Naive thymus-derived CD8-positive, alpha-beta T cell (primary cell): ENCODE measurements at regions not wholly inside any gene's neighbourhood (a gene's known extent, or its start where the extent isn't known, plus 50 kb on each side); places are given as distances from the start of the nearest gene placed in this dataset.

Source experiments
- ATAC-seq, 2 donors: fragments of 150-1000 bp; cut with Tn5 transposase in 1 of 2; sonication (Bioruptor Pico), chemical (Tn5 transposase) in 1 of 2; 1 replicate in 1 of 2; 2 replicates in 1 of 2; pipeline ENCODE4 v1.10.0; 2021; ENCODE audit warnings: mild to moderate bottlenecking in 2 of 2, moderate library complexity in 2 of 2
- POLR2A ChIA-PET: fragments of 350-600 bp; sonication (Branson Sonifier 250); formaldehyde crosslinking; loops from one replicate; lab custom pipeline; 2021; ENCODE audit warnings: antibody characterized with exemption; lab: Charles Lee
- DNase-seq, 10 donors: peaks; one replicate each; pipeline versions ENCODE4 v3.0.0 to v3.0.0-alpha.2; 2020 to 2022
- H3K27ac Mint-ChIP-seq, 10 donors: one replicate each; pipeline ENCODE4 v1.8.0; 2020 to 2022; ENCODE audit warnings: mild to moderate bottlenecking in 10 of 10, mixed read lengths in 10 of 10, moderate library complexity in 4 of 10, inconsistent platforms in 1 of 10
- H3K27me3 Mint-ChIP-seq, 5 donors: one replicate each; pipeline ENCODE4 v1.8.0; 2021 to 2022; ENCODE audit warnings: mixed read lengths in 5 of 5
- H3K36me3 Mint-ChIP-seq, 3 donors: one replicate each; pipeline ENCODE4 v1.8.0; 2020 to 2022; ENCODE audit warnings: mixed read lengths in 3 of 3, mild to moderate bottlenecking in 2 of 3, inconsistent platforms in 1 of 3
- H3K4me1 Mint-ChIP-seq, 4 donors: one replicate each; pipeline ENCODE4 v1.8.0; 2021 to 2022; ENCODE audit warnings: mixed read lengths in 4 of 4
- H3K4me3 Mint-ChIP-seq, 10 donors: one replicate each; pipeline ENCODE4 v1.8.0; 2020 to 2022; ENCODE audit warnings: mild to moderate bottlenecking in 10 of 10, mixed read lengths in 10 of 10, moderate library complexity in 6 of 10, inconsistent platforms in 1 of 10
- H3K9me3 Mint-ChIP-seq, 9 donors: one replicate each; pipeline ENCODE4 v1.8.0; 2020 to 2022; ENCODE audit warnings: mixed read lengths in 9 of 9, mild to moderate bottlenecking in 3 of 9, inconsistent platforms in 1 of 9, moderate library complexity in 1 of 9

DNA sequence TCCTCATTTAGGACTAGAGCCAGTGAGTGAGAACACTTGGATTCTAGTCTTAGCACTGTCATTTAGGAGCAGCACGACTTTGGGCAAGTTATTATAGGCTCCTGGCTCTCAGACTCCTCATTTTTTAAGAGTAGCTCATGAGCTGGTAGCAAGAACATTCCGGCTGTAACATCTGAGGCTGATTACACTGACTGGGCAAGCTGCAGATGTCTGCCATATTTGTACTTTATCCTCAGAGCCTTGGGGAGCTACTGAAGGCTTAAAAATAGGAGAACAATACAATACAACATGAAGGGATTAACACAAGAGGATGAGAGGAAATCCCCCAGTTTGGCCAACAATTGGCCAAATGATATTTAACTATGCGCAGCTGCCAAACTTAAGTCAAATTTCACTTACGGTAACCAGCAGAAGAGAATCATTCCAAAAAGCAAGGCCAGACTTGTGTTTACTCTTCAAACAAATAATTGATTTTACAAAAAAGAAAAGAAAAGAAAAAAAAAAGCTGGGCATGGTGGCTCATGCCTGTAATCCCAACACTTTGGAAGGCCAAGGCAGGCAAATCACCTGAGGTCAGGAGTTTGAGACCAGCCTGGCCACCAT lies 113.1 kb upstream of the ARHGAP42 start:
- Mint-ChIP-seq H3K27ac (no peak overlapping the region), H3K4me3 (no peak overlapping the region), H3K36me3 (no peaks in the 10 kb centered on the region), H3K4me1 (no peaks in the 10 kb centered on the region), H3K9me3 (no peaks in the 10 kb centered on the region), H3K27me3 (peaks cover 0 to 3% (median 2%) of the 10 kb centered on the region in 5 donors)
- POLR2A ChIA-PET = no interaction called here
- DNase-seq (no peak), ATAC-seq (no peak)

DNA sequence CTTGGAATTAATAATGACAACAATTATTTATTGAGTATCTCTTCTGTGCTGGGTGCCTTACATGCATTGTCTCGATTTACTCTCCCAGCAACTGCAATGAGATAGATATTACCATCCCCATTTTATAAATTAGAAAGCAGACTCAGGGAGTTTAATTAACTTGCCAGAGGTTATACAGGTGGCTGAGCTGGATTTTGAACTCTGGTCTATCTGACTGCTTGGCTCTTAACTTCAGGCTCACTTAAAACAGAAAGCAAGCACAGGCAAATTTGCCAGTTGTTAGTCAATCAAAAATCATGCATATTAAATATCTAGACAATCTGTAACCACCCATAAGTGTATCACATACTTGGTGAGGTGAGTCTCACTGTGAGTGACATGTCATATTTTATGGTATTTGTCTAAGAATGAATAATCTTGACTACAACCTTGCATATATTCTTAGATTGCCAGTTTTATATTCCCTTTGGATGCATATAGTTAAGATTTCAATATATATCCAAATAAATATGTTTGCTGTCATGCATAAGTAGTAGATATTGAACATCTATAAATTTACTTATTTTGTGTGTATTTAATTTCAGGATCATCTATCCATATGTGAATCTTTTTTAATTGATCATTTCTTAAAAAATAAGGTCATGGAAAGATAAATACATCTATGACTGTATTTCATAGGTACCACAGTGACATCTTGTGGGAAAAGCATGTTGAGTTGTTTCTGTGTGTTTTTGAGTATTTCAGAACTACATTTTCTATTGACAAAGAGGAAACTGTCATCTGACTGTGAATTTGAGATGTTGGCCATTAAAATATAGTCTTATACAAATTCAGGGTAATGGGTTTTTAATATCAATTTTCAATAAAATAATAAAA lies 112.0 kb upstream of the ARHGAP42 start:
- ATAC-seq = no peak

DNA sequence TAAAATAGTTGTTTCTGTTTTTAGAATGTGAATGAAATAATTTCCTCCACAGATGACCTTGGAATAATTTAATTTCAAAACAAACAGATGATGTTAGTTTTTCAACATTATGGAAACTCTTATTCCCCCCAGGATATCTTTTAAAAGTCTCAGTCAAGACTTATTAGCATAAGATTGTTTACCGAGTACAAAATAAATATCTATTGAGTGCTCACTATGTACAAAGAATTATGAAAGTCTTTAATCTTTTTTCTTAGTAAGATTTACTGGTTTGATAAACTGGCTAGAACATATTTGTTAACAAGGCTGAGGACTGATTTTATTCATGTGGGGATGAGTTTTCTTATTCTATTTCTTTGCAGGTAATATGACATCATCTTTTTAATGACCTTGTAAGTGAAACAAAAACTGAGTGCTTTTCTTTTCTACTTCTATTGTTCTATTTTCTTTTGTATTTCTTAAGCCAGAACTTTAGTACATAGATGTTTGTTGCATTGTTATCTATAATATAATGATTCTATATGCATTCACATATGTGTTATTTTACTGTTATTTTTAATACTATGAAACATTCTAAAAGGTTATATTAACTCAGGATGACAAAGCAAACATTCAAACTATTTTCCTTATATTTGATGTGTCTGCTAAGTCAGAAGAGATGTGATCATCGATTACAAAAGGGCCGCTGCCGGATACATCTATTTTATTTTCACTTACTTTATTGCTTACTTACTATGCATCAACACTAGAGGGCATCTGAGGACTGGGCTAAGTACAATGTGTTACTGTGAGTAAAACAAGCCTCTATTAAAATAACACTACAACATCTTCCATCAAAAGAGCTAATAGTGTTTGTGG lies 111.0 kb upstream of the ARHGAP42 start:
- no peaks in the 10 kb centered on the region for H3K36me3 Mint-ChIP-seq
- POLR2A ChIA-PET = no interaction called here
- no peaks in the 10 kb centered on the region for H3K9me3 Mint-ChIP-seq
- H3K27me3 Mint-ChIP-seq = peaks cover 0 to 6% (median 2%) of the 10 kb centered on the region in 5 donors
- no peak for ATAC-seq
- no peaks in the 10 kb centered on the region for H3K4me1 Mint-ChIP-seq
- no peak overlapping the region for H3K4me3 Mint-ChIP-seq
- DNase-seq = peak in 1 of 10 donors; percentile 4
- H3K27ac Mint-ChIP-seq = no peak overlapping the region

More for the DNA sequence above, 112.0 kb upstream of the ARHGAP42 start:
- Mint-ChIP-seq H3K4me3 (no peak overlapping the region), H3K9me3 (no peaks in the 10 kb centered on the region), H3K4me1 (no peaks in the 10 kb centered on the region), H3K27ac (no peak overlapping the region), H3K36me3 (no peaks in the 10 kb centered on the region), H3K27me3 (peaks cover 0 to 3% (median 2%) of the 10 kb centered on the region in 5 donors)
- POLR2A ChIA-PET = no interaction called here
- no peak for DNase-seq

DNA sequence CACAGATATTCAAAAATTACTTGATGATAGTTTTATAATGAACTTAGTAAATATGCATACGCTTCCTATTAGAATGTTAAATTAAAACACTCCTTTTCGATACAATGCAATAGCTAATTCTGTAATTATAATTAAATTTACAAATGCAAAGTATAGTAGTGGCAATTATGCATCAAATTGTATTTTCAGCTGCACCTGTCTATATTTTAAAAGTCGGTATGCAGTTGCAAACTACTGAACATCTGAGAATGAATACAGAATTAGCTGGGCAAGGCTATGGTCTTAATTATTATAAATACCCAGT lies 110.4 kb upstream of the ARHGAP42 start:
- Mint-ChIP-seq H3K4me1 (no peaks in the 10 kb centered on the region), H3K9me3 (no peaks in the 10 kb centered on the region), H3K36me3 (no peaks in the 10 kb centered on the region), H3K4me3 (no peak overlapping the region), H3K27me3 (peaks cover 0 to 6% (median 2%) of the 10 kb centered on the region in 5 donors), H3K27ac (no peak overlapping the region)
- POLR2A ChIA-PET = no interaction called here
- DNase-seq = no peak
- no peak for ATAC-seq

DNA sequence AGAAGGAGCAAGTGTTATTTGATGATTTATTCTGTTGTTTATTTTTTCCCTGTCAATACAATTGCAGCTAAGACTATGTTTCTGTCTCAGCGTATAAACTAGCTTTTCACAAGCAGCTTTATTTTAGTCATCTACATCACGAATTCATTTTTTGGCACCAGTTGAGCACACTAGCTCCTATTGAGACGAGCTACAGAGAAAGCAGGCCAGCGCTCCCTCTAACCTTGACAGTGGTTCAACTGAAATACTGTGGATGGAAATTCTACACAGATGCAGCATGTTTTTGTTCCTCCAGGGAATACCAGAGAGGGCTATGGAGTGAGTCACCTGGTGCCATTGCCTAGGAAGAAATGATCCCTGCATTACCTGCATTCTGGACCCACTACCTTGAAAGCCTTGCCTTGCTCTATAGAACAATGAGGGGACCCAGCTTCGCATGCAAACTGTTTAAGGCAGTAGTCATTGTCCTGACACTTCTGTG lies 108.2 kb upstream of the ARHGAP42 start:
- DNase-seq = no peak
- ATAC-seq = no peak
- Mint-ChIP-seq H3K27me3 (peaks cover 0 to 6% (median 2%) of the 10 kb centered on the region in 5 donors), H3K9me3 (no peaks in the 10 kb centered on the region), H3K27ac (no peak overlapping the region), H3K4me3 (no peak overlapping the region), H3K4me1 (no peaks in the 10 kb centered on the region), H3K36me3 (no peaks in the 10 kb centered on the region)
- POLR2A ChIA-PET = no interaction called here

DNA sequence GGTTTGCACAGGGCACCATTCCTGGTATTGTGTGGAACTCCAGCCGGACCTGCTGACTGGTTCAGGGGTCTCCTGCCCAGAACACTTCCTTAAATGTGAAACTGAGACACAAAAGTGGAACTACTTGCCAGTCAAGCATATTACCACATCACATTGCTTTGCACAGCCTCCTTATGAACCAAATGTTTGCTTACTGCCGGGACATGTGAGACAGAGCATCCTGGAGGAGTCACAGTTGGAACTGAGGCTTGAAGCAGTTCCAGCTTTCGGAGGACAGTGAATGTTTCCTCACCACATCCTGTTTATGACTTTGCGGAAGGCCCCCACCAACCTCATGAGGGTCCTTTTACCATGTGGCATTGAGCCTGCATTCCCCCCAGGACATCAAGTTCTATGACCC lies 105.8 kb upstream of the ARHGAP42 start:
- ATAC-seq (no peak), DNase-seq (no peak)
- Mint-ChIP-seq H3K9me3 (peaks cover 0 to 2% (median 0%) of the 10 kb centered on the region in 9 donors), H3K36me3 (no peaks in the 10 kb centered on the region), H3K27ac (no peak overlapping the region), H3K4me1 (no peaks in the 10 kb centered on the region), H3K4me3 (no peak overlapping the region), H3K27me3 (peaks cover 0 to 6% (median 2%) of the 10 kb centered on the region in 5 donors)
- POLR2A ChIA-PET = no interaction called here

DNA sequence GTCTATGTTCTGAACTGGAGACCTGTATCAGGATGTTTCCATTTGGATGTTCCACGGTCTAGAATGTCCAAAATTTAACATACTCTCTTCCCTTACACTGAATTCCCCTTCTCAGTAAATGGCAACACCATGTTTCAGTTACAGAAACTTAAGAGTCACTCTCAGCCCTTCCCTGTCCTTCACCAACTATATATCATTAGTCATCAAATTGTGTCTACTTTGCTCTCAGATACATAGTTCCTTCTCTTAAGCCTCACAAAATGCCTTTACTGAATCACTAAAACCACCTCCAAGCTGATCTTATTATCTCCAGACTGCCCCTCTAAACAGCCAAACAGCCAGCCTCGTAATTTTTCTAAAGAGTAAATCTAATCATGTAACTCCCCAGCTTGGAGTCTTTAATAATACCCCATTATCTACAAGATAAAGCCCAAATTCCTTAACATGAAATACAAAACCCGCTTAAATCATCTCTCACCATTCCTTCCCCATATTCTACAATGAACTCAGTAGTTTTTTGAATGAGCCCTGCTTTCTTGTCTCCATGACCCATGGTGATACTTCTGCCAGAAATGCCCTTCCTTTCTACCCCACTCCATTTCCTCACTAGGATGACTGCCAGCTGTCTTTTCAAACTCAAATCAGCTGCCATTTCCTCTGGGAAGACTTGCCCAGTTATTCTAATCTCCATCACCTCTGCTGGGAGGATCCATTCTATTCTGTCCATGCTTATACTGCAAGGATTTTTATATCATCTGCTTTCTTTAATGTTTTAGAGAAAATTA lies 102.7 kb upstream of the ARHGAP42 start:
- POLR2A ChIA-PET = no interaction called here
- Mint-ChIP-seq H3K36me3 (no peaks in the 10 kb centered on the region), H3K4me1 (no peaks in the 10 kb centered on the region), H3K27me3 (peaks cover 0 to 3% (median 0%) of the 10 kb centered on the region in 5 donors), H3K27ac (no peak overlapping the region), H3K4me3 (no peak overlapping the region), H3K9me3 (peaks cover 0 to 14% (median 0%) of the 10 kb centered on the region in 9 donors)
- ATAC-seq (no peak), DNase-seq (no peak)

DNA sequence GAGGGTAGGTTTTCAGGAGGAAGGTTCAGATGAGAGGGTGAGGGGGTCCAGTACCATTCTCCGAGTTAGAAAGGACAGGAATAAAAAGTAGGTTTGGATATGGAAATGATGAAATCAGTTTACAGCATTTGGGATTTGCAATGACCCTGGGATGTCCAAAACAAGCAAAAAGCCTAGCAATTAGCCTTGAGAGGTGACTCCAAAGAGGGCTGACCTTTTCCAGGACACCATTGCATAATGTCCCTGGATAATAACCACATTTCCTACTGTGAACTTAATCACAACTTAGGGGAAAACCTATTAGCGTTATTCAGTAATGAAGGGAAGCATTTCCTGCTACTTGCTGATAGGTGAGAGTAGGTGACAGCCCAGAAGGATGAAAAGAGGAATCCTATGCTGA lies 101.4 kb upstream of the ARHGAP42 start:
- Mint-ChIP-seq H3K4me1 (no peaks in the 10 kb centered on the region), H3K27me3 (no peaks in the 10 kb centered on the region), H3K27ac (no peak overlapping the region), H3K4me3 (no peak overlapping the region), H3K36me3 (no peaks in the 10 kb centered on the region), H3K9me3 (peaks cover 0 to 14% (median 0%) of the 10 kb centered on the region in 9 donors)
- ATAC-seq = no peak
- DNase-seq = no peak
- POLR2A ChIA-PET = no interaction called here

DNA sequence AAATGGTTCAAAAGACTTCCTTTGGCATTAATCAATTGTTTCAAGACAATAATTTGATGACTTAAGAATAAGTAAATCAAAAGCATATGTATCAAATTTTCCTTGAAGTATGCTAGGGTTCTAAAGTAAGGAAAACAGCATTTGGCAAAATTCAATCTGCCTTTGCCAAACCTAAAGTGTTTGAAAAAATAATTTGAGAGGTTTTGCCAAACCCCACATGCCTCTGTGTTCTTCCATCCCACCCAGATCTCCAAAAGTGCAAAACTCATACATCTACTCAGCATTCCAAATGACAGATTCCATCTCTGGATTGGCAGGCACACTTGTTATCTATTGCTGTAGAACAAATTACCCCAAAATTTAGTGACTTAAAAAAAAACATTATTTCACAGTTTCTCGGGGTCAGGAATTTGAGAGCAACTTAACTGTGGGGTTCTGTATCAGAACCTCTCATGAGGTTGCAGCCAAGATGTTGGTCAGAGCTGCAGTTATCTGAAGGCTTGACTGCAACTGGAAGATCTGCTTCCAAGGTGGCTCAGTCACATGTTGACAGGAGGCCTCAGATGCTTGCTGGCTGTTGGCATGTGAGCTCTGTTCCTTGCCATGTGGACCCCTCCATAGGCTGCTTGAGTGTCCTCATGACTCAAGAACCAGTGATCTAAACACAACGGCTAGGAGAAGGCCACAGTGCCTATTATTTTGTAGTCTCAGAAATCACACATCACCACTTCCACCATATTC lies 100.6 kb upstream of the ARHGAP42 start:
- DNase-seq (no peak), ATAC-seq (no peak)
- H3K27me3 Mint-ChIP-seq = no peaks in the 10 kb centered on the region
- no peaks in the 10 kb centered on the region for H3K4me1 Mint-ChIP-seq
- no peak overlapping the region for H3K27ac Mint-ChIP-seq
- H3K9me3 Mint-ChIP-seq = peaks cover 0 to 14% (median 0%) of the 10 kb centered on the region in 9 donors
- no peak overlapping the region for H3K4me3 Mint-ChIP-seq
- POLR2A ChIA-PET = no interaction called here
- no peaks in the 10 kb centered on the region for H3K36me3 Mint-ChIP-seq

DNA sequence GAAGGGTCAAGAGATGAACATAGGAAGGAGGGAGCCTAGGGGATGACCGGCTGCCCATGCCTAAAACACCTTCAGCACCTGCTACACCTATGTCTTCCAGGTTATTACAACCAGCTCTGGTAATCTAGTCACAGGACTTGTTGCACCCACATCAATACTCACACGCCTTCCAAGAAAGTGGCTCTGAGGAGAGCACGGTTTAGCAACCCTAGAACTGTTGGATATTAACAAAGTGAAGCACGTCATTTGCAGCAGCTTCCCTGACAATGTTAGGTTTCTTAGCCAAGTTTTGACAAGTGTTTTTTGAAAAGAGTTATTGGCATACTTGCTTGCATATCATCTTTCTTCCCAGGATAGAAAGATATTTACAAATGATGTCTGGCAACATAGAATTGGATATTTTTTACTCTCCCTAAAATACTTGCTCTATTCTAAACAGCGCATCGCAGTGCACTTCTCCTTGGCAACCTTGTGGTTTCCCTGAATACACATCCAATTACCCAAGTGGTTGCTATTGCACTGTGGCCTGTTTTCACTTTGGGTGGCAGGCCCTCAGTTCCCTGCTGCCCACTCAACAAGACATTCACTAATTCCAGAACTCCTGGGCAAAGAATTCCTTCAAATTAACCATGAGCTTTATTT lies 94.3 kb upstream of the ARHGAP42 start:
- ATAC-seq (no peak), DNase-seq (no peak)
- H3K36me3 Mint-ChIP-seq = no peaks in the 10 kb centered on the region
- no peak overlapping the region for H3K4me3 Mint-ChIP-seq
- H3K9me3 Mint-ChIP-seq = peaks cover 0 to 26% (median 0%) of the 10 kb centered on the region in 9 donors
- H3K4me1 Mint-ChIP-seq = no peaks in the 10 kb centered on the region
- POLR2A ChIA-PET = no interaction called here
- no peak overlapping the region for H3K27ac Mint-ChIP-seq
- peaks cover 0 to 2% (median 0%) of the 10 kb centered on the region in 5 donors for H3K27me3 Mint-ChIP-seq

DNA sequence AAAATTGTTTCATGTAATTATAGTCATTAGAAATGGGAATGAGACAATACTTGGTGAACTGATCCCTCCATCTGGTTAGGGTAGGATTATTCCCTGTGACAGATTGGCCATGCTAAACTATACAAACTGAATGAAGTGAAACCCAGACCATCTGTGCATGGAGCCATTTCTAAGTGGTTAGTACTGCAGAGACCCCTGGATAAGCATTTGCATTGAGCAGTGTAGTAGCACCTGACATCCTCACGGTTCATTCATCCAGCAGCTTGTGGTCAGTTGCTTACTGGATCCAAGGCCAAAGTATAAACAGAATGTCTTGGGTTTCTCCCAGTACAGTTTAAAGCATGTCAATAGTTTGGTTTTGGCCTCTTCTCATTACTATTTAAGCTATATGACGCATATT lies 93.8 kb upstream of the ARHGAP42 start:
- H3K36me3 Mint-ChIP-seq = no peaks in the 10 kb centered on the region
- H3K27me3 Mint-ChIP-seq = peaks cover 0 to 2% (median 0%) of the 10 kb centered on the region in 5 donors
- H3K4me1 Mint-ChIP-seq = no peaks in the 10 kb centered on the region
- no peak overlapping the region for H3K4me3 Mint-ChIP-seq
- ATAC-seq (no peak), DNase-seq (no peak)
- peaks cover 0 to 20% (median 0%) of the 10 kb centered on the region in 9 donors for H3K9me3 Mint-ChIP-seq
- H3K27ac Mint-ChIP-seq = no peak overlapping the region
- POLR2A ChIA-PET = no interaction called here
